ENCODE measurements at regions not wholly inside any gene's neighbourhood (a gene's known extent, or its start where the extent isn't known, plus 50 kb on each side); places are given as distances from the start of the nearest gene placed in this dataset.

- no peak for DNase-seq
These were observed 722.3 kb downstream of the CDH8 start for GRCh38 chr16:61313931-61314330.

GRCh38 chr16:61309386-61309785, 726.9 kb downstream of the CDH8 start:
- DNase-seq, result no peak

DNA sequence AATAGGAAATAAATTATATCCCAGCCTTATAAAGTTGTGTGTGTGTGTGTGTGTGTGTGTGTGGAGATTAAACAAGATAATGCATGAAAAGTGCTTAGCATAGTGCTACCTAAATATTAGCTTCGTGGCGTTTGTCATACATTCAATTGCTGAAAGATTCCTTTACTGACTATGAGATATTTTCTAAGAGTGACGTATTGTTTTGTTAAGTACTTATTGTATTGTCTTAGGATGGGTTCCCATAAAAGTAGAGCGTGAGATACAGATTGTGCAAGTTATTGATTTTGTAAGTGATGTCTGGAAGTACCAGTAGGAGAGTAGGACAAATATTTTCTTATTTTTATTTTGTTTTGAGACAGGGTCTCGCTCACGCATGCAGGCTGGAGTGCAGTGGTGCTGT, 730.0 kb downstream of the CDH8 start:
- DNase-seq, result no peak

DNA sequence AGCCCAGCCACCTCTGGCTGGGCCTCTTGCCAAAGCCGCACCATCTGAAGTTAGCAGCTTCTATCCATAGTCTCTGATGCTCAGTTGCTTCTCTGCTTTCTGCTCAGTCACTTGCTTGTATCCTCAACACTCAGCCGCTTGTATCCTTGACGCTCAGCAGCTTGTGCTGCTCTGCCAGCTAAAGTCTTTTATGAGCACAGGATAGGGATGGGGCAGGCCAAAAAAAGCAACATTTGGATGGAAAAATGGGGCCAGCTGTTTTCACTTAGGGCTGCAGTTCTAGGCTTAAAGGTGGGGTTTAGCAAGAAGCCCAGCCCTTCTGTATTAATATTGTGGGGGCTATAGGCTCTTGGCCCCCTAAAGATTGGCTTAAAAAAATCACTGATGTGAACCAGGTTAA, 739.4 kb downstream of the CDH8 start:
- DNase-seq, result no peak

DNA sequence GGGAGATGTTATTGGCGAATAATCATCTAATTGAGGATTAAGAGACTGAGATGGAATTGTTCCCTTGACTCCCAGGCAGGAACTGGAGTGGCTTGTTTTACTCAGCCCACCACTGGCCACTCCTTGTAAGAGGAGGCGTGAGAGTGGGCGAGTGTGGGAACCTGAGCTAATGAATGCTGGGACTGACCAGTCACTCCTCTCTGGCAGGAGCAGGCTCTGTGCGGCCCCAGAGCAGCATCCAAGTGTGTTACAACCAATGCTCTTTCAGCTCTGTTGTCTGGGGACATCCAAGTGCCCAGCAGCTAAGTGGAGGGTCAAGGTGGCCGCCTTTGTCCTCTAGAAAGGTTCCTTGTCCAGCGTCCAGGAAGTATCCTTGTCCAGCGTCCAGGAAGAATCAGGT, 739.9 kb downstream of the CDH8 start:
- DNase-seq, result no peak

GRCh38 chr16:61295311-61295710, 740.9 kb downstream of the CDH8 start:
- no peak for DNase-seq

DNA sequence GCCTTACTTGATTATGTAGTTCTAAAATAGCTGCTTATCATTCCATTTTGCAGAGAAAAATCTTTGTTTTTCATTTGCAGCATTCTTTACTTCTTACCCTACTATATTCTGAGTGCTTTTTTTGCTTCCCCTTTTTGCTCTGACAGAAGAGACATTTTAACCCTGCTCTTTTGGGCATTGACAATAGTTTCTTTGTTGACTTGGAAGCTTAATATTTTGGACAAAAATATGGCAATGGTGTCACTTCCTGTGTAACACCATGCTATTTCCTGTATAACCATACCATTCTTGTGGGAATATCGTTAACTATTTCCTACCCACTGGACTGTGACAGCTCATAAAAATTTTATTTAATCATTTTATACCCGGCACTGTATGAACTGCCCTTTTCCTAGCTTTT, 747.1 kb downstream of the CDH8 start:
- DNase-seq, result no peak

- no peak for DNase-seq
These were observed 758.4 kb downstream of the CDH8 start for GRCh38 chr16:61277849-61278248.

GRCh38 chr16:61274211-61274610, 762.0 kb downstream of the CDH8 start:
- DNase-seq, result no peak

DNA sequence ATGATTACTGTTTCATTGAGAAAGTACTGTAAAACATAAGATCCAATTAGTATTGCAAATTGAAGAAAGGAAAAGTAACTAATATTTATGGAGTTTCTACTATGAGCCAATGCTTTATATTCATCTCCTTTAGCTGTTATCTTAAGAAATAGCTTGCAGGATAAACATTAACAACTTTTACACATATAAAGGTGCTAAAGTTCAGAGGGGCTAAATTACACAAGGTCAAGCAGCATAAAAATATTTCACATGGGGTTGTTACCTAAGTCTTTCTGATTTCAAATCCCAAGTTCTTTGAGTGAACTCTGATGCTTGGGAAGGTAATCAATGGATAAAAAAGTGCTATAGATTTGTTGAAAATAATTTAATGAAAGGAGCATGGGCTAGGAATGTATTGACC, 765.5 kb downstream of the CDH8 start:
- no peak for DNase-seq

DNA sequence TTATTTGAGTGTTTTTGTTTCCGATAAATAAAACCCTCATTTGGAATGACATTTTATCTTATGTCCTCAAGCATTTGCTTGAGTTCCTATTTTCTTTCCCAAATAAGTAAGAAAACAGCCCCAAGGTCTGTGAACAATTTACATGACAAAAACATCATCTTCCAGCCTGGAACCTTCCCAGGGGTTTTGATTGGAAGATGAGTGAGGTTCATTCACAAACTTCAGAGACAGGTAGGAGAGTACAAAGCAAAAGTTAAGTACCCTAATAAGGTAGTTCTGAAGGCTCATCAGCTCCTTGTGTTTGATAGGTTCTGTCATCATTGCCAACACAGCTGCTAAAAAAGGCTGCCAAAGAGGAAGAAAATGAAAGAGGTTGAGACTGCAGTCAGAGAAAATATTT, 772.8 kb downstream of the CDH8 start:
- DNase-seq, result no peak

DNA sequence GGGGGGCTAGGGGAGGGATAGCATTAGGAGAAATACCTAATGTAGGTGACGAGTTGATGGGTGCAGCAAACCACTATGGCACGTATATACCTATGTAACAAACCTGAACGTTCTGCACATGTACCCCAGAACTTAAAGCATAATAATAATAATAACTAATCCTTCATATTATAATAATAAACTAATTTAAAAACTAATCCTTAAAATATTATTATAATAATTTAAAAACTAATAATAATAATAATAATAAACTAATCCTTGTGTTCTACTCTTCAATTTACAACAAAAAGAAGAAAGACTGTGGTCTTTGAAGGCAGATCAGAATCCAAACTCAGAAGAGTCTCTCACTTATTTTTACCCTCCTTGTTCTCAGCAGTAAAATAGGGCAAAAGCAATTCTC, 774.9 kb downstream of the CDH8 start:
- DNase-seq, result no peak

- DNase-seq, result no peak
These were observed 789.6 kb downstream of the CDH8 start for GRCh38 chr16:61246592-61246991.

GRCh38 chr16:61243954-61244353, 792.3 kb downstream of the CDH8 start:
- no peak for DNase-seq

- peak; percentile 70 to 78 for DNase-seq
These were observed 798.3 kb downstream of the CDH8 start for GRCh38 chr16:61237884-61238485.

DNA sequence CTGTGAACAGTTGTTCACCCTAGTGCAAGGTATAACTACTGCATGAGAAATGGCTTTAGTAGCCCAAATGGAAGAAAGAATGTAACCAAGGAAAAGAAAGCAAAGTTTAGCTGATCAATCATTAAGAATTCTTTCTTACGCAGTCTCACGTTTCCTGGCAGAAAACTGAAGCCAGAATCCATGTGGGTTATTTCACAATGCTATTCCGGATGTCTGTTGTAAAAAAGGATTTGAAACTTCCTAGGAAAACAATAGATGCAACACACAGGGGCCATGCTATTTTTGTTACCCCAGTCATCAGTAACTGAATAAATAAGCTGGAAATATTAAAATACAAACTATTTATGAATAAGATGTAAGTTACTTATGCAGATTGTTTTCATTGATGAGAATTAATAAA, 802.5 kb downstream of the CDH8 start:
- DNase-seq, result no peak

DNA sequence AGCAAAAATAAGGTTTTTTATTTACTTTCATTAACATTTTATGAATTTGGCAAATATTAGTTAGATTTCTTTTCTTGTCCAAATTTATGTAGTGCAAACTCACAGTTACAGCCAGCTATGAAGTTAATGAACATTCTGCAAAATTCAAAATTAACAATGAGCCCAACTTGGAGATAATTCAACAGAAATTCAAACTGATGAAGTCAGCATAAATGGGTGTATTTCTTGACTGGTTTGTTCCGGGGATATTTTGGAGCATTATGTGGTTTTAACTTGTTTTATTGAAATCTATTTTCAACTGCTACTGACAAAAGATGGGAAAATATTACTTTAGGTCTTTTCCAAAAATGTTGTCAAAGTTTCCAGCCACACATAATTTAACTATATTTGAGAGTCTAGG, 807.9 kb downstream of the CDH8 start:
- no peak for DNase-seq

DNA sequence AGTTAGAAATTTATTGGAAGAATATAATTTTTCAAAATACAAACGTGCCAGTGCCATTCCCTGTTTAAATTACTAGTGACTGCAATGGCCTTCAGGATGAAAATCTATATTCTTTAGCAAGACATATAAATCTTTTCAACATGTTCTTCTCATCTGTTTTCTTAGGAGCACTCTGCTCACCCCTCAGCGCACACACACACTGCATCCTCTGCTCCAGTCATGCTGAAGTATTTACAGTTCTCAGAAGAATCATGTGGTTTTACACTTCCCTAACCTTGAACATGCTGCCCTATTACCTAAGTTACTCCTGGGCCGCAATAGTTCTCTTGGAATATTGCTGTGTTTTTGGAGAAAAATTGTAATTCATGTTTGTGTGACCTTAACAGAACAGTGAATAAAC, 820.6 kb downstream of the CDH8 start:
- no peak for DNase-seq

DNA sequence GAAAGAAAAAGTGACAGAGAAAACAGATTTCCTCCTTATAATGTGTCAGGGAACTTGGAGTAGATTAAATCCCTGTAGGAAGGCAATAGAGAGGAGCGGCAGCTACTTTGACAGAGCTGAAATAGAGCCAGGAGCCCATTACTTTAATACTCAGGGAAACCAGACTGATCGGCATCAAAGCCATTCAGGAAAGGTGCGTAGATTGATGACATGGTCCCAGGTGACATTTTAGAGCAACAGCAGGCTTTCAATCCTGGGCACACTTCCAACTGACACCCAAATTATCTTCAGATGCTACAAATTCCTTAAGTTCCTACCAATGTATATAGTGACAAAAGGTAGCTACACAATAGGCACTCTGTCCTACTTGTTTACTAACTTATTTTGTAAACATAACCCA, 821.5 kb downstream of the CDH8 start:
- DNase-seq, result peak in 1 of 2 experiments; percentile 8

DNA sequence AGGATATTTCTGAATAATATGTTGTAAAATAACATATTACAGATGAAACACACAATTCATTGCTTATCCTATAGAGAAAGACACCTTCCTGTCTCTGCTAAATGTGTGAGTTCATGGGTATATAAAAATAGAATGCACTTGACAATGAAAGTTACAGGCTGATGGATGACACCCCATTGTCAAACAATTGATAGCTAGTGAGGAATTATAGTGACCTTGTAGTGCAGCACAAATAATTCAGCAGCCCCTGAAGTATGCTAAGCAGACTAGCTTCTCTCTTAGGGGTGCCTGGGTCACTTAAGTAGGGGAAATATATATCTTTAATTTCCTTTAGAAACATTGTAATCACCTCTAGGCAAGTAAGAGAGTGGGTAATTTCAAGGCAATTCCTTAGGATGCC, 826.2 kb downstream of the CDH8 start:
- no peak for DNase-seq

DNA sequence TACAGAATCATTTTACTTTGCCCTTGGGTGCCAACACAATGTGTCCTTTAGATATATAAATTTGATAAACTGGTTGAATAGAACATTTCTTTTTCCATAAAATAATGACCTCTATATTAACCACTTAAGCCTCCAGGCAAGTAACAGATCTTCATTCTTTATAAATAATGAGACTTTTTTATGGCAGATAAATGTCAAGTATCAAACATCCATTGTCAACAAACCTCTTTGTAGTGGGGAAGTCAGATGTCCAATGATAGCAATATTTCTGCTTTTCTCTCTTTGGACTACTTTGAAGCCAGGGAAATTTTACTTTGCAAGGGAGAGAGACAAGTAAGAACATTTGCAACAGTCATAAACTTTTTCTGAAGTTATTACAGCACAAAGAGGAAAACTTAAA, 841.2 kb downstream of the CDH8 start:
- no peak for DNase-seq

DNA sequence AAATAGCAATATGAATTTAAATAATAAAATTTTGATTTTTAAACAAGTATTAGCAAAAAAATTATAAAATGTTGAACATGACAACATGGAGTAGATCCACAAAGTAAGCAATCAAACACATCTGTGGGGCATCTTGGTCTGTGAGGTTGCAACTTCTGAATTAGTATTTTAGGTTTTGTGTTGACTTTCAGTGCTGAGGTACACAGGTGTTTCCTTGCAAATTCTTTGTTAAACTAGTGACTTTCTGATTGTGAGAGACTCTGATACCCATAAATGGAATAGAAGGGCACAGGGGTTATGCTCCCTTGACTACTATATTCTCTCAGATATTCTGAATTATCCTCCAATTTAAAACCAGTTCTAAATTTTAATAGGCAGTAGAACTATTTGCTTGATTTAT, 841.7 kb downstream of the CDH8 start:
- DNase-seq, result no peak

- no peak for DNase-seq
These were observed 853.8 kb downstream of the CDH8 start for GRCh38 chr16:61182391-61182790.

GRCh38 chr16:61181982-61182381, 854.3 kb downstream of the CDH8 start:
- DNase-seq, result no peak

DNA sequence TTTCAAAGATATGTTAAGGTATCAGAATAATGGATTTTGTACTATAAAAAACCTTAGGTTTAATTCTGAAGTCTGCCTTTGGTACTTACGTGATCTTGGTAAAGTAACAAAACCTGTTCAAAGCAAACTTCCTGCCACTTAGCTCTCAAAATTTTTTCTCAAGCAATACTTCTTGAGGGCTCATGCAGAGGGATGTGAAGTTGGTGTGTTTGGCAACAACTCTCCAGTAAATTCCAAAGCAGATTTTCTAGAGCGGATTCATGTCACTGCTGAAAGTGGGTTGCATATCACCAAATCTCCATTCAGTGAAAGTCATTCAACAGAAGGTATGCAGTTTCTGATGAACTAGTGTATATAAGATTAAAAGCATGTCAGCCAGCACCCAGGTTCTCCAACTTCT, 856.7 kb downstream of the CDH8 start:
- no peak for DNase-seq

DNA sequence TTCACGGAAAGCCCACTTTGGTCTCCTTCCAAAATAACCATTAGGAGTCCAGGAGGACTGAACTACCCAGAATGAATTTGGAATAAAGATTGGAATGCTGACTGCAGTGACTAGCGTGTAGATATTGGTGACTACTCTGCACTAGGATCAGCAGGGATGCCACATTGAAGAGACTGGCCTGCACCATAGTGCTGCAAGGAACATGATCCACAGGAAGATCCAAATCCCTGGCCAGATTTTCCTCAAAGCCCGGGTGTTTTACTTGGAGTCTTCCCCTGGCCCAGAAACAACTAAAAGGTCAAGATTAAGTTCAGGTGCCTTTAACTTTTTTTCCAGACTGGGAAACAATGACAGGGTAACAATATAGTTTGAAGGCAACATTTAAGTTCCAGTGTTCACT, 870.4 kb downstream of the CDH8 start:
- no peak for DNase-seq
